ENCODE measurements at regions not wholly inside any gene's neighbourhood (a gene's known extent, or its start where the extent isn't known, plus 50 kb on each side); places are given as distances from the start of the nearest gene placed in this dataset.

- H3K36me3 ChIP-seq (replicated peaks): no peaks in the 10 kb centered on the region
- no peak overlapping the region for H3K4me3 ChIP-seq (ENCODE audit: low read depth, low read length)
- no peak overlapping the region for H3K27ac ChIP-seq
- in situ Hi-C loops (cut with HindIII; ENCODE audit: low pct_ligation_motif_present, low sequenced_read_pairs): no loop called here
- DNase-seq: no peak
- H3K27me3 ChIP-seq (replicated peaks): no peaks in the 10 kb centered on the region
- TF ChIP-seq, protein P1, sequence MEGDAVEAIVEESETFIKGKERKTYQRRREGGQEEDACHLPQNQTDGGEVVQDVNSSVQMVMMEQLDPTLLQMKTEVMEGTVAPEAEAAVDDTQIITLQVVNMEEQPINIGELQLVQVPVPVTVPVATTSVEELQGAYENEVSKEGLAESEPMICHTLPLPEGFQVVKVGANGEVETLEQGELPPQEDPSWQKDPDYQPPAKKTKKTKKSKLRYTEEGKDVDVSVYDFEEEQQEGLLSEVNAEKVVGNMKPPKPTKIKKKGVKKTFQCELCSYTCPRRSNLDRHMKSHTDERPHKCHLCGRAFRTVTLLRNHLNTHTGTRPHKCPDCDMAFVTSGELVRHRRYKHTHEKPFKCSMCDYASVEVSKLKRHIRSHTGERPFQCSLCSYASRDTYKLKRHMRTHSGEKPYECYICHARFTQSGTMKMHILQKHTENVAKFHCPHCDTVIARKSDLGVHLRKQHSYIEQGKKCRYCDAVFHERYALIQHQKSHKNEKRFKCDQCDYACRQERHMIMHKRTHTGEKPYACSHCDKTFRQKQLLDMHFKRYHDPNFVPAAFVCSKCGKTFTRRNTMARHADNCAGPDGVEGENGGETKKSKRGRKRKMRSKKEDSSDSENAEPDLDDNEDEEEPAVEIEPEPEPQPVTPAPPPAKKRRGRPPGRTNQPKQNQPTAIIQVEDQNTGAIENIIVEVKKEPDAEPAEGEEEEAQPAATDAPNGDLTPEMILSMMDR (IDR thresholded peaks at IDR 0.05; ENCODE audit: low read depth, low read length, missing control alignments): no peak
Observed at GRCh38 chr12:61348871-61349270, 911.3 kb upstream of the USP15 start.

- in situ Hi-C loops (cut with HindIII; ENCODE audit: low pct_ligation_motif_present, low sequenced_read_pairs): no loop called here
- H3K27me3 ChIP-seq (replicated peaks): no peaks in the 10 kb centered on the region
- no peak for DNase-seq
- no peaks in the 10 kb centered on the region for H3K36me3 ChIP-seq (replicated peaks)
- H3K27ac ChIP-seq: no peak overlapping the region
- no peak overlapping the region for H3K4me3 ChIP-seq (ENCODE audit: low read depth, low read length)
- TF ChIP-seq, protein P1 (IDR thresholded peaks at IDR 0.05; ENCODE audit: low read depth, low read length, missing control alignments): no peak
Observed at GRCh38 chr12:61355105-61355504, 905.1 kb upstream of the USP15 start.

GRCh38 chr12:61356485-61356884, 903.7 kb upstream of the USP15 start:
- TF ChIP-seq, protein P1 (IDR thresholded peaks at IDR 0.05; ENCODE audit: low read depth, low read length, missing control alignments): no peak
- no peaks in the 10 kb centered on the region for H3K36me3 ChIP-seq (replicated peaks)
- in situ Hi-C loops (cut with HindIII; ENCODE audit: low pct_ligation_motif_present, low sequenced_read_pairs): no loop called here
- DNase-seq: no peak
- H3K27me3 ChIP-seq (replicated peaks): no peaks in the 10 kb centered on the region
- no peak overlapping the region for H3K4me3 ChIP-seq (ENCODE audit: low read depth, low read length)
- H3K27ac ChIP-seq: no peak overlapping the region

GRCh38 chr12:61357496-61357895, 902.7 kb upstream of the USP15 start:
- Histone ChIP-seq H3K27me3 (replicated peaks) (no peaks in the 10 kb centered on the region), H3K27ac (no peak overlapping the region), H3K4me3 (ENCODE audit: low read depth, low read length) (no peak overlapping the region), H3K36me3 (replicated peaks) (no peaks in the 10 kb centered on the region)
- TF ChIP-seq, protein P1 (IDR thresholded peaks at IDR 0.05; ENCODE audit: low read depth, low read length, missing control alignments): no peak
- DNase-seq: no peak
- in situ Hi-C loops (cut with HindIII; ENCODE audit: low pct_ligation_motif_present, low sequenced_read_pairs): no loop called here

GRCh38 chr12:61362037-61362436, 898.2 kb upstream of the USP15 start:
- Histone ChIP-seq H3K27ac (no peak overlapping the region), H3K27me3 (replicated peaks) (no peaks in the 10 kb centered on the region), H3K4me3 (ENCODE audit: low read depth, low read length) (no peak overlapping the region), H3K36me3 (replicated peaks) (no peaks in the 10 kb centered on the region)
- in situ Hi-C loops (cut with HindIII; ENCODE audit: low pct_ligation_motif_present, low sequenced_read_pairs): no loop called here
- no peak for DNase-seq
- TF ChIP-seq, protein P1 (IDR thresholded peaks at IDR 0.05; ENCODE audit: low read depth, low read length, missing control alignments): no peak

GRCh38 chr12:61365001-61365400, 895.2 kb upstream of the USP15 start:
- Histone ChIP-seq H3K4me3 (ENCODE audit: low read depth, low read length) (no peak overlapping the region), H3K27me3 (replicated peaks) (no peaks in the 10 kb centered on the region), H3K27ac (no peak overlapping the region), H3K36me3 (replicated peaks) (no peaks in the 10 kb centered on the region)
- in situ Hi-C loops (cut with HindIII; ENCODE audit: low pct_ligation_motif_present, low sequenced_read_pairs): no loop called here
- peak; percentile 20 for DNase-seq
- TF ChIP-seq, protein P1 (IDR thresholded peaks at IDR 0.05; ENCODE audit: low read depth, low read length, missing control alignments): no peak

Measured in brain microvascular endothelial cell (primary cell).